ENCODE measurements at regions not wholly inside any gene's neighbourhood (a gene's known extent, or its start where the extent isn't known, plus 50 kb on each side); places are given as distances from the start of the nearest gene placed in this dataset.

- Histone ChIP-seq H3K36me3 (ENCODE audit: insufficient read depth, low read length) (no peaks in the 10 kb centered on the region), H3K4me1 (ENCODE audit: insufficient read depth, low read length) (no peaks in the 10 kb centered on the region), H3K27me3 (ENCODE audit: insufficient read depth, low read length, poor library complexity) (no peaks in the 10 kb centered on the region), H2AFZ (ENCODE audit: low read depth, low read length) (no peak overlapping the region), H3K27ac (ENCODE audit: low read length) (no peak overlapping the region), H3K9me3 (ENCODE audit: insufficient read depth, low read length, severe bottlenecking) (no peaks in the 10 kb centered on the region), H3K79me2 (ENCODE audit: insufficient read depth, low read length) (no peaks in the 10 kb centered on the region), H3K9ac (ENCODE audit: low read depth, low read length) (no peak overlapping the region), H3K4me2 (ENCODE audit: insufficient read depth, low read length) (no peak overlapping the region), H4K20me1 (ENCODE audit: insufficient read depth, low read length) (no peaks in the 10 kb centered on the region), H3K4me3 (ENCODE audit: low read depth in 1 of 2, low read length in 2 of 2) (no peak overlapping the region)
- DNase-seq (no peak), ATAC-seq (ENCODE audit: insufficient read depth, low read depth) (no peak)
- no peak for TF ChIP-seq CTCF (IDR thresholded peaks at IDR 0.05; ENCODE audit: borderline replicate concordance, extremely low read depth, low read length, poor library complexity, severe bottlenecking)
Measured at GRCh38 chr6:76592566-76592965, 520.1 kb upstream of the IMPG1 start.

GRCh38 chr6:76587271-76587670 is 514.8 kb upstream of the IMPG1 start:
- Histone ChIP-seq H3K9ac (ENCODE audit: low read depth, low read length) (no peak overlapping the region), H3K79me2 (ENCODE audit: insufficient read depth, low read length) (no peaks in the 10 kb centered on the region), H2AFZ (ENCODE audit: low read depth, low read length) (no peak overlapping the region), H3K4me2 (ENCODE audit: insufficient read depth, low read length) (no peak overlapping the region), H3K27me3 (ENCODE audit: insufficient read depth, low read length, poor library complexity) (no peaks in the 10 kb centered on the region), H3K9me3 (ENCODE audit: insufficient read depth, low read length, severe bottlenecking) (no peaks in the 10 kb centered on the region), H3K4me1 (ENCODE audit: insufficient read depth, low read length) (no peaks in the 10 kb centered on the region), H4K20me1 (ENCODE audit: insufficient read depth, low read length) (no peaks in the 10 kb centered on the region), H3K36me3 (ENCODE audit: insufficient read depth, low read length) (no peaks in the 10 kb centered on the region), H3K27ac (ENCODE audit: low read length) (no peak overlapping the region), H3K4me3 (ENCODE audit: low read depth in 1 of 2, low read length in 2 of 2) (no peak overlapping the region)
- DNase-seq (no peak), ATAC-seq (ENCODE audit: insufficient read depth, low read depth) (no peak)
- no peak for TF ChIP-seq CTCF (IDR thresholded peaks at IDR 0.05; ENCODE audit: borderline replicate concordance, extremely low read depth, low read length, poor library complexity, severe bottlenecking)

- H3K9me3 ChIP-seq (ENCODE audit: insufficient read depth, low read length, severe bottlenecking) = no peaks in the 10 kb centered on the region
- no peaks in the 10 kb centered on the region for H3K27me3 ChIP-seq (ENCODE audit: insufficient read depth, low read length, poor library complexity)
- TF ChIP-seq EZH2 (IDR thresholded peaks at IDR 0.05; ENCODE audit: borderline replicate concordance, low read depth, low read length, severe bottlenecking) = no peak
- TF ChIP-seq CTCF (IDR thresholded peaks at IDR 0.05; ENCODE audit: borderline replicate concordance, extremely low read depth, low read length, poor library complexity, severe bottlenecking) = no peak
- H3K9ac ChIP-seq (ENCODE audit: low read depth, low read length) = no peak overlapping the region
- no peaks in the 10 kb centered on the region for H3K36me3 ChIP-seq (ENCODE audit: insufficient read depth, low read length)
- no peak overlapping the region for H2AFZ ChIP-seq (ENCODE audit: low read depth, low read length)
- H3K4me3 ChIP-seq (ENCODE audit: low read depth in 1 of 2, low read length in 2 of 2) = no peak overlapping the region
- no peaks in the 10 kb centered on the region for H3K4me1 ChIP-seq (ENCODE audit: insufficient read depth, low read length)
- no peak overlapping the region for H3K27ac ChIP-seq (ENCODE audit: low read length)
- no peak overlapping the region for H3K4me2 ChIP-seq (ENCODE audit: insufficient read depth, low read length)
- H3K79me2 ChIP-seq (ENCODE audit: insufficient read depth, low read length) = no peaks in the 10 kb centered on the region
- DNase-seq = no peak
- no peak for ATAC-seq (ENCODE audit: insufficient read depth, low read depth)
- H4K20me1 ChIP-seq (ENCODE audit: insufficient read depth, low read length) = no peaks in the 10 kb centered on the region
Measured at GRCh38 chr6:76584121-76584520, 511.7 kb upstream of the IMPG1 start.

GRCh38 chr6:76578746-76579145 is 506.3 kb upstream of the IMPG1 start:
- Histone ChIP-seq H3K9ac (ENCODE audit: low read depth, low read length) (no peak overlapping the region), H3K4me2 (ENCODE audit: insufficient read depth, low read length) (no peak overlapping the region), H3K27ac (ENCODE audit: low read length) (no peak overlapping the region), H4K20me1 (ENCODE audit: insufficient read depth, low read length) (no peaks in the 10 kb centered on the region), H2AFZ (ENCODE audit: low read depth, low read length) (no peak overlapping the region), H3K36me3 (ENCODE audit: insufficient read depth, low read length) (no peaks in the 10 kb centered on the region), H3K79me2 (ENCODE audit: insufficient read depth, low read length) (no peaks in the 10 kb centered on the region), H3K27me3 (ENCODE audit: insufficient read depth, low read length, poor library complexity) (no peaks in the 10 kb centered on the region), H3K9me3 (ENCODE audit: insufficient read depth, low read length, severe bottlenecking) (no peaks in the 10 kb centered on the region), H3K4me3 (ENCODE audit: low read depth in 1 of 2, low read length in 2 of 2) (no peak overlapping the region), H3K4me1 (ENCODE audit: insufficient read depth, low read length) (no peaks in the 10 kb centered on the region)
- DNase-seq (no peak), ATAC-seq (ENCODE audit: insufficient read depth, low read depth) (no peak)
- TF ChIP-seq EZH2 (IDR thresholded peaks at IDR 0.05; ENCODE audit: borderline replicate concordance, low read depth, low read length, severe bottlenecking) (no peak), CTCF (IDR thresholded peaks at IDR 0.05; ENCODE audit: borderline replicate concordance, extremely low read depth, low read length, poor library complexity, severe bottlenecking) (no peak)

All from DND-41 (cell line).